CMK (cell line): ENCODE measurements at regions not wholly inside any gene's neighbourhood (a gene's known extent, or its start where the extent isn't known, plus 50 kb on each side); places are given as distances from the start of the nearest gene placed in this dataset.

Experiments
- DNase-seq: peaks from one replicate; pipeline ENCODE4 v3.0.0-alpha.2; 2010; ENCODE audit warnings: low read depth

GRCh38 chr9:84456527-84456926 is 116.0 kb upstream of the SLC28A3 start:
- no peak for DNase-seq

GRCh38 chr9:84460695-84461094 is 120.1 kb upstream of the SLC28A3 start:
- no peak for DNase-seq

- no peak for DNase-seq
Observed at GRCh38 chr9:84463272-84463671, 122.7 kb upstream of the SLC28A3 start.

- DNase-seq: no peak
Observed at GRCh38 chr9:84466580-84467285, 126.2 kb upstream of the SLC28A3 start.

- DNase-seq: no peak
Observed at GRCh38 chr9:84471816-84472215, 131.3 kb upstream of the SLC28A3 start.

- DNase-seq: no peak
Observed at GRCh38 chr9:84478996-84479395, 138.4 kb upstream of the SLC28A3 start.

GRCh38 chr9:84480071-84480470 is 139.5 kb upstream of the SLC28A3 start:
- DNase-seq: no peak

- DNase-seq: no peak
Observed at GRCh38 chr9:84481231-84481630, 140.7 kb upstream of the SLC28A3 start.

GRCh38 chr9:84481636-84482218 is 141.2 kb upstream of the SLC28A3 start:
- no peak for DNase-seq

GRCh38 chr9:84482607-84483006 is 142.0 kb upstream of the SLC28A3 start:
- no peak for DNase-seq

- DNase-seq: no peak
Observed at GRCh38 chr9:84484172-84484571, 143.6 kb upstream of the SLC28A3 start.

- no peak for DNase-seq
Observed at GRCh38 chr9:84485539-84485938, 145.0 kb upstream of the SLC28A3 start.

GRCh38 chr9:84486663-84487062 is 146.1 kb upstream of the SLC28A3 start:
- no peak for DNase-seq

- DNase-seq: no peak
Observed at GRCh38 chr9:84490206-84490841, 149.8 kb upstream of the SLC28A3 start.

GRCh38 chr9:84490842-84491325 is 150.3 kb upstream of the SLC28A3 start:
- no peak for DNase-seq

GRCh38 chr9:84492366-84493159 is 152.0 kb upstream of the SLC28A3 start:
- no peak for DNase-seq

- no peak for DNase-seq
Observed at GRCh38 chr9:84493284-84493947, 152.9 kb upstream of the SLC28A3 start.

- no peak for DNase-seq
Observed at GRCh38 chr9:84499969-84500582, 159.5 kb upstream of the SLC28A3 start.

- DNase-seq: no peak
Observed at GRCh38 chr9:84500826-84501225, 160.3 kb upstream of the SLC28A3 start.

- DNase-seq: no peak
Observed at GRCh38 chr9:84501587-84501986, 161.0 kb upstream of the SLC28A3 start.

- no peak for DNase-seq
Observed at GRCh38 chr9:84502066-84502465, 161.5 kb upstream of the SLC28A3 start.

- no peak for DNase-seq
Observed at GRCh38 chr9:84504360-84504759, 163.8 kb upstream of the SLC28A3 start.
